OCI-LY1 (cell line): ENCODE measurements at regions not wholly inside any gene's neighbourhood (a gene's known extent, or its start where the extent isn't known, plus 50 kb on each side); places are given as distances from the start of the nearest gene placed in this dataset.

Experiments
- EZH2 ChIP-seq: fragments of 200-600 bp; sonication (generic), shearing (Covaris generic); IDR thresholded peaks from 2 replicates; pipeline ENCODE4 v1.8.0; 2017; ENCODE audit warnings: borderline replicate concordance, mixed run types, mild to moderate bottlenecking, antibody characterized with exemption, low read length, moderate library complexity, mixed read lengths
- TF ChIP-seq, protein P1 (sequence below): fragments of 200-600 bp; sonication (generic), shearing (Covaris generic); IDR thresholded peaks from 2 replicates; pipeline ENCODE4 v1.5.1; 2017; ENCODE audit warnings: mild to moderate bottlenecking, antibody characterized with exemption, low read length, moderate library complexity, mixed read lengths

GRCh38 chr22:19648419-19648929 lies 65.8 kb upstream of the SEPTIN5 start:
- TF ChIP-seq, protein P1, sequence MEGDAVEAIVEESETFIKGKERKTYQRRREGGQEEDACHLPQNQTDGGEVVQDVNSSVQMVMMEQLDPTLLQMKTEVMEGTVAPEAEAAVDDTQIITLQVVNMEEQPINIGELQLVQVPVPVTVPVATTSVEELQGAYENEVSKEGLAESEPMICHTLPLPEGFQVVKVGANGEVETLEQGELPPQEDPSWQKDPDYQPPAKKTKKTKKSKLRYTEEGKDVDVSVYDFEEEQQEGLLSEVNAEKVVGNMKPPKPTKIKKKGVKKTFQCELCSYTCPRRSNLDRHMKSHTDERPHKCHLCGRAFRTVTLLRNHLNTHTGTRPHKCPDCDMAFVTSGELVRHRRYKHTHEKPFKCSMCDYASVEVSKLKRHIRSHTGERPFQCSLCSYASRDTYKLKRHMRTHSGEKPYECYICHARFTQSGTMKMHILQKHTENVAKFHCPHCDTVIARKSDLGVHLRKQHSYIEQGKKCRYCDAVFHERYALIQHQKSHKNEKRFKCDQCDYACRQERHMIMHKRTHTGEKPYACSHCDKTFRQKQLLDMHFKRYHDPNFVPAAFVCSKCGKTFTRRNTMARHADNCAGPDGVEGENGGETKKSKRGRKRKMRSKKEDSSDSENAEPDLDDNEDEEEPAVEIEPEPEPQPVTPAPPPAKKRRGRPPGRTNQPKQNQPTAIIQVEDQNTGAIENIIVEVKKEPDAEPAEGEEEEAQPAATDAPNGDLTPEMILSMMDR: no peak
- TF ChIP-seq EZH2: no peak
